Small intestine (tissue), 7 donors: ENCODE measurements at regions not wholly inside any gene's neighbourhood (a gene's known extent, or its start where the extent isn't known, plus 50 kb on each side); places are given as distances from the start of the nearest gene placed in this dataset.

Experiments
- DNase-seq, 2 donors: peaks; one replicate each; pipeline versions ENCODE4 v3.0.0 to v3.0.0-alpha.2; 2013
- FAIRE-seq: peaks from 2 replicates; lab custom pipeline; 2012; peaks lifted over from hg19 to GRCh38; lab: Jason Lieb, UNC
- H3K27ac ChIP-seq, 3 donors: one replicate each; pipeline ENCODE4 v1.5.1; 2013; ENCODE audit warnings: low read length in 2 of 3, mild to moderate bottlenecking in 2 of 3, control low read depth in 1 of 3, inconsistent platforms in 1 of 3, low read depth in 1 of 3, moderate library complexity in 1 of 3
- H3K27me3 ChIP-seq, 3 donors: one replicate each; pipeline ENCODE4 v1.6.1; 2013; ENCODE audit warnings: low read length in 3 of 3, inconsistent platforms in 1 of 3; ENCODE audit not compliant: control insufficient read depth in 3 of 3, insufficient read depth in 3 of 3
- H3K36me3 ChIP-seq, 3 donors: one replicate each; pipeline ENCODE4 v1.6.1; 2013; ENCODE audit warnings: low read length in 3 of 3, inconsistent platforms in 1 of 3, low read depth in 1 of 3, mild to moderate bottlenecking in 1 of 3, moderate library complexity in 1 of 3; ENCODE audit not compliant: control insufficient read depth in 3 of 3, insufficient read depth in 2 of 3
- H3K4me1 ChIP-seq, 3 donors: one replicate each; pipeline ENCODE4 v1.6.1; 2013; ENCODE audit warnings: low read length in 2 of 3, inconsistent platforms in 1 of 3, low read depth in 1 of 3, mild to moderate bottlenecking in 1 of 3, moderate library complexity in 1 of 3; ENCODE audit not compliant: control insufficient read depth in 3 of 3, insufficient read depth in 2 of 3
- H3K4me3 ChIP-seq, 3 donors: one replicate each; pipeline ENCODE4 v1.5.1; 2013; ENCODE audit warnings: low read length in 3 of 3, control low read depth in 1 of 3, inconsistent platforms in 1 of 3, low read depth in 1 of 3, mild to moderate bottlenecking in 1 of 3, moderate library complexity in 1 of 3
- H3K9me3 ChIP-seq, 2 donors: one replicate each; pipeline ENCODE4 v1.6.1; 2013; ENCODE audit warnings: low read depth in 1 of 2, low read length in 1 of 2; ENCODE audit not compliant: control insufficient read depth in 2 of 2, insufficient read depth in 1 of 2
- WGBS, 3 donors: extraction: QIAGEN DNeasy Blood & Tissue Kit; methylation state at CpG; one replicate each; pipeline ENCODE4 v1.1.7; 2013; 5-methylcytosine and 5-hydroxymethylcytosine counted together
- donor health status: healthy with polysubstance abuse.
- donor health status: control.
- donor health status: control.
- donor health status: Bipolar disorder and iron deficiency.
- donor health status: healthy.

DNA sequence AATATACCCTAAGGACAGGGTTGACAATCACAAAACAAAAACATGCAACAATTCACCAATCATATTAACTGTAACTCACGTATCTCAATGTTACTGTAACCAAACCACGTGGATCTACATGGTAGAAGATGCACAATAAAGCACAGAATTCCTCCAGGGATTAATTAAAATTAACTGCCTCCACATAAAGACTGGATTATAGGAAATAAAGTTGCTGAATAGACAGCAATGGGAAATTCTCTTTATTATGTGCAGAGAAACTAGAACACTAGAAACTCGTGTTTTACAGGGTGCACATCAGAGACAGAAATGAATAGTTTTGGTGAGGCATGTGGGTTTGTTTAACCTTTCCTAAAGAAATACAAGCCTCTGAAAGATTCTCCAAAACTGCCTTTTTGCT lies 696.3 kb downstream of the EPHA3 start:
- Histone ChIP-seq H3K27me3 (no peaks in the 10 kb centered on the region), H3K4me3 (no peak overlapping the region), H3K4me1 (no peaks in the 10 kb centered on the region), H3K9me3 (no peaks in the 10 kb centered on the region), H3K36me3 (no peaks in the 10 kb centered on the region), H3K27ac (no peak overlapping the region)
- DNase-seq (no peak), FAIRE-seq (no peak)
- 64 to 77% (median 76%) methylated on average over 3 of the region's 3 CpGs for WGBS, 3 donors

DNA sequence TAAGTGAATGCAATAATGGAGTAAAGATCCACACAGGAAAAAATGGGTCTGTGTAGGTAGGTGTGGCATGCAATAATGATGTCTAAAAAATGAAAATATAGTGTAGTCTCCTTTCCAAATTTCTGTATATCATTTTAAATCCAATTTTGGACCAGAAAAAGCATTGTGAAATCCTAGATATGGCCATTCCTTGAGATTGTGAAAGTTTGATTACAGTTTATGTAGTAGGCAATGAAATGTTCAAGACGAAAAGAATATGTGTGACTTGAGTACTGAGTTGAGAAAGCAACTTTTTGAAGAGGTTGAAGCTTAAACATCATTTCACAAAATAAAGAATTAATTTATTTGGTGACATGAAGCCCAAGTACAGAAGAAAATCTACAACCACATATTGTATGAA lies 698.7 kb downstream of the EPHA3 start:
- Histone ChIP-seq H3K27me3 (no peaks in the 10 kb centered on the region), H3K36me3 (no peaks in the 10 kb centered on the region), H3K27ac (no peak overlapping the region), H3K4me1 (no peaks in the 10 kb centered on the region), H3K4me3 (no peak overlapping the region), H3K9me3 (no peaks in the 10 kb centered on the region)
- WGBS, 3 donors, result 83 to 86% (median 86%) methylated on average over 1 of the region's 1 CpG
- no peak for DNase-seq
- FAIRE-seq, result no peak

DNA sequence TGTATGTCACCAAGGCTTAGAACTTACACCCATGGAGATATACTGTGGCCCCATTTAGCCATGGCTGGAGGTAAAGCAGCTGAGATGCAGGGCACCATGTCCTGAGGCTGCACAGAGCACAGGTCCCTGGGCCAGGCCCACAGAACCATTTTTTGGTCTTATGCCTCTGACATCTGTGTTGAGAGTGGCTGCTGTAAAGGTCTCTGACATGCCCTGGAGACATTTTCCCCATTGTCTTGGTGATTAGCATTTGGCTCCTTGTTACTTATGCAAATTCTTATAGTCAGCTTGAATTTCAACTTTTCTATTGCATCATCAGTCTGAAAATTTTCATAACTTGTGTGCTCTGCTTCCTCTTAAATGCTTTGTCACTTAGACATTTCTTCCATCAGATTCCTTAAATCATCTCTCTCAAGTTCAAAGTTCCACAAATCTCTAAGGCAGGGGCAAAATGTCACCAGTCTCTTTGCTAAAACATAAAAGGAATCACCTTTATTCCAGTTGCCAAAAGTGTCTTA lies 701.3 kb downstream of the EPHA3 start:
- Histone ChIP-seq H3K27me3 (no peaks in the 10 kb centered on the region), H3K27ac (no peak overlapping the region), H3K4me1 (no peaks in the 10 kb centered on the region), H3K36me3 (no peaks in the 10 kb centered on the region), H3K9me3 (peaks cover 0 to 9% of the 10 kb centered on the region in 2 donors), H3K4me3 (no peak overlapping the region)
- FAIRE-seq, result no peak
- no peak for DNase-seq

DNA sequence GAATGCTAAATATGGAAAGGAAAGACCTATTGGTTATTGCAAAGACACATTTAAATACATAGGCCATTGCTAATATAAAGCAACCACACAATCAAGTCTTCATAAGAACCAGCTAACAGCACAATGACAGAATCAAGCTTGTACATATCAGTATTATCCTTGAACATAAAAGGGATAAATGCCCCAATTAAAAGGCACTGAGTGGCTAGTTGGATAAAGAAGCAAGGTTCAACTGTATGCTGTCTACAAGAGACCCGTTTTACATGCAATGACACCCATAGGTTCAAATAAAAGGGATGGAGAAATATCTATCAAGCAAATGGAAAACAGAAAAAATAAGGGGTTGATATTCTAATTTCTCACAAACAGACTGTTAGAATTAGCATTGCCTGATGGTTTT lies 706.1 kb downstream of the EPHA3 start:
- FAIRE-seq (no peak), DNase-seq (no peak)
- WGBS, 3 donors, result 67 to 88% (median 86%) methylated on average over 1 of the region's 1 CpG
- H3K9me3 ChIP-seq, result peaks cover 0 to 19% of the 10 kb centered on the region in 2 donors
- H3K27me3 ChIP-seq, result no peaks in the 10 kb centered on the region
- H3K27ac ChIP-seq, result no peak overlapping the region
- no peaks in the 10 kb centered on the region for H3K4me1 ChIP-seq
- H3K4me3 ChIP-seq, result no peak overlapping the region
- H3K36me3 ChIP-seq, result no peaks in the 10 kb centered on the region

DNA sequence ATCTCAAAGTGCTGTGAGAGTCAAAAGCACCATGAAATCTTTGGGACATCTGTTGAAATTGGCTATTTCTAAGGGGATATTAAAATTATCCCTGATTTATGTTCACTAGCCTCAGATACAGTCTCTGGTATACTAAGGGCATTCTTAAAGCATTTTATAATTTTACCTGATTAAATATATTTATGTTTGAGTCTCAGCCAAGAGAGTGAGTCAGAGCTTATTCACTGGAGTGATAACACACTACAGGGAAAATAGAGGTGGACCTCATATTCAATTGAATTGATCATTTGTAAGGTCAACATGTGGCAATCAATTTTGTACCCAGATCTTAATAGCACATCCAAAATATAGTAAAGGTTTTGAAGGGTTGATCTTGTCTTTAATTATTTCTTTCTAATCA lies 733.6 kb downstream of the EPHA3 start:
- no peaks in the 10 kb centered on the region for H3K27me3 ChIP-seq
- H3K4me3 ChIP-seq, result no peak overlapping the region
- no peaks in the 10 kb centered on the region for H3K36me3 ChIP-seq
- H3K27ac ChIP-seq, result no peak overlapping the region
- FAIRE-seq, result no peak
- DNase-seq, result peak in 1 of 2 donors; percentile 60
- no peaks in the 10 kb centered on the region for H3K4me1 ChIP-seq
- no peaks in the 10 kb centered on the region for H3K9me3 ChIP-seq

DNA sequence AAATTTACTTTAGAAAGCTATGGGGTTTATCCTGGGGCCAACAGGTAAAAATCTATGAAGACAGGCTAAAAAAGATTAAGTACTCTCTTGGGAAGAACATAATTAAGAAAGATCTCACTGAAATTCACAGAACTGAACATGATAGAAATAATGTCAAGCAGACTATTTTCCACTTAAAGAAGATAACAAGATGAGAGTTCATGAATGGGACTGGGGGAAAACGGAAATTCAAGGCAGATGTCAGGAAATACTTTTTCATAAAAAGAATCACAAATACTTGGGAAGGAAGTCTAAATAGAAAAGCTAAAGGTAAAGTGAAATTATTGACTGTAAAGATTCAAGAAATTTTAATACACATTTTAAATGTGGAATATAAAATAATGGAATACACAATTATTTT lies 737.6 kb downstream of the EPHA3 start:
- DNase-seq (no peak), FAIRE-seq (no peak)
- Histone ChIP-seq H3K27me3 (no peaks in the 10 kb centered on the region), H3K4me3 (no peak overlapping the region), H3K4me1 (no peaks in the 10 kb centered on the region), H3K9me3 (no peaks in the 10 kb centered on the region), H3K36me3 (no peaks in the 10 kb centered on the region), H3K27ac (no peak overlapping the region)
- 67 to 91% (median 78%) methylated on average over 1 of the region's 1 CpG for WGBS, 3 donors

DNA sequence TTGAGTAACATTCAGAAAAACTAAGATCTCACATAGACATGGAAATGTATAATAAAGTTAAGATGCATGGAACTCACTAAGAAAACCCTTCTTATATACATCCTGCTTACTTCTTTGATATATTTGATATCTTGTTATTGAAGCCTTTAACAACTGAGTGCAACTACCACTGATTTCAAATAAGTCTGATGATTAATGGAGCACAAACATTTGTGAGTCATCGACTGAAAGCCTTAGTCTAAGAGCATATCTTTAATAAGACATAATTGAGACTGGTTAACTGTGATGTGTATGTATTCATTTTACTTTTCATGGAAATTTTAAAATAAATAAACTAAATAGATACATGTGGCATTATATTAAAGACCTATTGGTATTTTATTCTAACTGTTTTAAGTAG lies 740.5 kb downstream of the EPHA3 start:
- Histone ChIP-seq H3K27ac (no peak overlapping the region), H3K4me3 (no peak overlapping the region), H3K4me1 (no peaks in the 10 kb centered on the region), H3K27me3 (no peaks in the 10 kb centered on the region), H3K36me3 (no peaks in the 10 kb centered on the region), H3K9me3 (no peaks in the 10 kb centered on the region)
- peak; percentile 53 for FAIRE-seq
- peak in 1 of 2 donors; percentile 14 for DNase-seq
- 45 to 67% (median 61%) methylated on average over 1 of the region's 1 CpG for WGBS, 3 donors

DNA sequence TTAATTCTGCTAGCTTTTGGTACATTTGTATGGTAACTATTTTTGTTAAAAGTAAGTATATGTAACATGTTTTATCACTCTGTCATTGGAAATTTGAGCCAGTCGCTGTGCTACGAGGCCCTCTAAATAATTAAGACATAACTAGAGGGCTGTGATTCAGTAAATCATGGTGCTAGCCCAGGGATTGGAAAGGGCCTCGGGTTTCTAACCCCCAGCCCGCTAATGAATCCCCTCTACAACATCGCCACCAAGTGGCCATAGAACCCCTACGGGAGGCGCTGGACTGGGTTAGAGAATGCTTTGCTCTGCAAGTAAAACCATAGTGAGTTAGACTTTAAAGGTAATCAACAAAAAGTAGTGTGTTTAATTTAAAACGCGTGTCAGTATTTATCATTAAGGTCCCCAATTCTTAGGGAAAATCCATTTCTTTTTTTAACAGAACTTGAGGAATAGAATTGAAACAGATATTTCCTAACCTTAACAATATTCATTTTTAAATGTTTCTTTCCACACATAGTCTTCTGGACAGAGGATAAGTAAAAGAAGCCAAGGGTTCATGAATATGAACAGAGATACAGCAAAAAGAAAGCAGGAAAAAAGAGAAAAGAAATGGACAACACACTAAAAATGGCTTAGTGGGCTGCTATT lies 744.7 kb downstream of the EPHA3 start:
- FAIRE-seq (no peak), DNase-seq (peak in 1 of 2 donors; percentile 68)
- WGBS, 3 donors, result 18 to 26% (median 23%) methylated on average over 9 of the region's 9 CpGs
- Histone ChIP-seq H3K9me3 (no peaks in the 10 kb centered on the region), H3K4me1 (no peaks in the 10 kb centered on the region), H3K27ac (no peak overlapping the region), H3K27me3 (no peaks in the 10 kb centered on the region), H3K4me3 (no peak overlapping the region), H3K36me3 (no peaks in the 10 kb centered on the region)

DNA sequence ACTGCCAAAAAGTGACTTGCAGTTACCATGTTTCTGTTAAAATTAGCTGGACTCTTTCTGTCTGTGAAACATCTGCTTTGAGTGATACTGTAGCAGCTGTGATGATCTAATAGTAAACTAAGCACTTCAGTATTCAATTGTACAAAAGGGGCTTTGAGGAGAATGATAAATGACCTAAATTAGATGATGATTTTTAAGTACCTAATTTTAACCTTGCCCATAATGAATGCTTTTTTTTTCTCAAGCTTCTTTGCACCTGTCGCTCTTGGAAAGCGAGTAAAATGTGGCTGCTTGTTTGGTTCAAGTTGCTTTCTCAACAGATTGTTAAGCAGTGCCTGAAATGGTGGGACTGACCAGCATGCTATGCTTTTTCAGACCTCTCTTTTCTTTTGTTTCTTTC lies 752.3 kb downstream of the EPHA3 start:
- no peak overlapping the region for H3K27ac ChIP-seq
- DNase-seq, result no peak
- no peak for FAIRE-seq
- H3K9me3 ChIP-seq, result no peaks in the 10 kb centered on the region
- 86 to 93% (median 86%) methylated on average over 2 of the region's 2 CpGs for WGBS, 3 donors
- no peaks in the 10 kb centered on the region for H3K36me3 ChIP-seq
- H3K4me1 ChIP-seq, result no peaks in the 10 kb centered on the region
- no peaks in the 10 kb centered on the region for H3K27me3 ChIP-seq
- no peak overlapping the region for H3K4me3 ChIP-seq
